ENCODE measurements at regions not wholly inside any gene's neighbourhood (a gene's known extent, or its start where the extent isn't known, plus 50 kb on each side); places are given as distances from the start of the nearest gene placed in this dataset.

DNA sequence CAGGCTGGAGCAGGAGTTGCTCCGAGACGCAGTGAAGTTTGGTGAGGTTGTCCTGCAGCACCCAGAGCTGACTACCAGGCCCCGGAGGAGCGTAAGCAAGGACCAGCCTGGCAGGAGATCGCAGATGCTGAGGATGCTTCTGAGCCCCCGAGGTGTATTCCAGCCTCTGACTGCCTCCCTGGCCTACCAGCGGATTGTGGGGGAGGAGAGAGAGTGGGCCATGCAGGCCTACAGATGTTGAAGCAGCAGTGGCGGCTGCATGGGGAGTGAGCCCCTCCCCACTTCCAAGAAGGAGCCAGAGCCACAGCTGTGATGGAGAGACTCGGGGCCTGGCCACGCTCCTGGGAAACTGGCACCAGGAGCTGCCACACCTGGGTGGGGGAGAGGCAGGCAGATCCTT, 302.5 kb upstream of the PROK2 start:
- TF ChIP-seq, protein P1, sequence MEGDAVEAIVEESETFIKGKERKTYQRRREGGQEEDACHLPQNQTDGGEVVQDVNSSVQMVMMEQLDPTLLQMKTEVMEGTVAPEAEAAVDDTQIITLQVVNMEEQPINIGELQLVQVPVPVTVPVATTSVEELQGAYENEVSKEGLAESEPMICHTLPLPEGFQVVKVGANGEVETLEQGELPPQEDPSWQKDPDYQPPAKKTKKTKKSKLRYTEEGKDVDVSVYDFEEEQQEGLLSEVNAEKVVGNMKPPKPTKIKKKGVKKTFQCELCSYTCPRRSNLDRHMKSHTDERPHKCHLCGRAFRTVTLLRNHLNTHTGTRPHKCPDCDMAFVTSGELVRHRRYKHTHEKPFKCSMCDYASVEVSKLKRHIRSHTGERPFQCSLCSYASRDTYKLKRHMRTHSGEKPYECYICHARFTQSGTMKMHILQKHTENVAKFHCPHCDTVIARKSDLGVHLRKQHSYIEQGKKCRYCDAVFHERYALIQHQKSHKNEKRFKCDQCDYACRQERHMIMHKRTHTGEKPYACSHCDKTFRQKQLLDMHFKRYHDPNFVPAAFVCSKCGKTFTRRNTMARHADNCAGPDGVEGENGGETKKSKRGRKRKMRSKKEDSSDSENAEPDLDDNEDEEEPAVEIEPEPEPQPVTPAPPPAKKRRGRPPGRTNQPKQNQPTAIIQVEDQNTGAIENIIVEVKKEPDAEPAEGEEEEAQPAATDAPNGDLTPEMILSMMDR (IDR thresholded peaks at IDR 0.05): no peak
- no peak for TF ChIP-seq EZH2 (IDR thresholded peaks at IDR 0.05)
